ENCODE measurements at regions not wholly inside any gene's neighbourhood (a gene's known extent, or its start where the extent isn't known, plus 50 kb on each side); places are given as distances from the start of the nearest gene placed in this dataset.
"Not testable (repeated sequence)": the region's sequence is repeated elsewhere in the genome, so short reads cannot be mapped to it uniquely, and the experiment has no call there.

DNA sequence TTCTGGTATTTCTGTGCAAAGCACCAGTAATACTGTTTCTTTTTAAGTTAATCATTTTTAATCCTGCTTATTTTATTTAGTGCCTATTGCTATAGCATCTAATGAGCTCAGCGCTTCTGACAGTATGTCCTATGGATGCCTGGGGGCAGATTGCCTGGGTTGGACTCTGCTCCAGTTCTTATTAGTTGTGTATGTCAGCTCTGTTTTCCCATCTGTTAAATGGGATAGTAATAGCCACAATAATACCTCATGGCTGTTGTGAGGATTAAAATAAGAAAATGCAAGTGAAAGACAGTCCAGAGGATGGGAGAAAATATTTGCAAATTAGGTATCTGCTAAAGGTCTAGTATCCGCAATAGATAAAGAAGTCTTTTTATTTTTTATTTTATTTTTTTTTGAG, 87.0 kb downstream of the UTRN start:
- H3K9me3 ChIP-seq (ENCODE audit: control extremely low read depth in 1 of 3, control insufficient read depth in 2 of 3, insufficient read depth in 1 of 3, low read length in 2 of 3): peaks cover 0 to 12% (median 0%) of the 10 kb centered on the region in 3 donors
- H3K79me2 ChIP-seq (ENCODE audit: control insufficient read depth, insufficient read depth, low read length): peaks cover 99% of the 10 kb centered on the region
- no CpG with 5 or more reads among the region's 2 CpGs for WGBS (ENCODE audit: insufficient coverage)
- no peak for DNase-seq
- Mint-ChIP-seq H3K9me3 (ENCODE audit: insufficient read depth) (no peaks in the 10 kb centered on the region), H3K4me1 (peaks cover 31% of the 10 kb centered on the region), H3K27me3 (no peaks in the 10 kb centered on the region), H3K27ac (no peak overlapping the region), H3K4me3 (no peak overlapping the region)
- ATAC-seq (ENCODE audit: low read depth): no peak
- H3K36me3 ChIP-seq (replicated peaks in 1 of 2; ENCODE audit: control extremely low read depth in 1 of 2, control insufficient read depth in 1 of 2, extremely low read depth in 1 of 2, insufficient read depth in 2 of 2, low read length in 1 of 2): peaks cover 7 to 30% of the 10 kb centered on the region in 2 experiments
- no peaks in the 10 kb centered on the region for H3K27me3 ChIP-seq (replicated peaks in 1 of 4; ENCODE audit: control extremely low read depth in 1 of 4, control insufficient read depth in 3 of 4, insufficient read depth in 4 of 4, low read length in 3 of 4)
- ChIA-PET CTCF (no interaction called here), POLR2A (no interaction called here)
- no peak overlapping the region for H2AFZ ChIP-seq (ENCODE audit: insufficient read depth, low read depth, low read length, poor library complexity, severe bottlenecking)
- H3K9ac ChIP-seq (ENCODE audit: low read length): no peak overlapping the region
- no peak overlapping the region for H3K4me2 ChIP-seq (replicated peaks; ENCODE audit: low read depth, low read length, poor library complexity, severe bottlenecking)
- peaks cover 90% of the 10 kb centered on the region for H4K20me1 ChIP-seq (ENCODE audit: control insufficient read depth, insufficient read depth, low read length, poor library complexity, severe bottlenecking)
- TF ChIP-seq, protein P1, sequence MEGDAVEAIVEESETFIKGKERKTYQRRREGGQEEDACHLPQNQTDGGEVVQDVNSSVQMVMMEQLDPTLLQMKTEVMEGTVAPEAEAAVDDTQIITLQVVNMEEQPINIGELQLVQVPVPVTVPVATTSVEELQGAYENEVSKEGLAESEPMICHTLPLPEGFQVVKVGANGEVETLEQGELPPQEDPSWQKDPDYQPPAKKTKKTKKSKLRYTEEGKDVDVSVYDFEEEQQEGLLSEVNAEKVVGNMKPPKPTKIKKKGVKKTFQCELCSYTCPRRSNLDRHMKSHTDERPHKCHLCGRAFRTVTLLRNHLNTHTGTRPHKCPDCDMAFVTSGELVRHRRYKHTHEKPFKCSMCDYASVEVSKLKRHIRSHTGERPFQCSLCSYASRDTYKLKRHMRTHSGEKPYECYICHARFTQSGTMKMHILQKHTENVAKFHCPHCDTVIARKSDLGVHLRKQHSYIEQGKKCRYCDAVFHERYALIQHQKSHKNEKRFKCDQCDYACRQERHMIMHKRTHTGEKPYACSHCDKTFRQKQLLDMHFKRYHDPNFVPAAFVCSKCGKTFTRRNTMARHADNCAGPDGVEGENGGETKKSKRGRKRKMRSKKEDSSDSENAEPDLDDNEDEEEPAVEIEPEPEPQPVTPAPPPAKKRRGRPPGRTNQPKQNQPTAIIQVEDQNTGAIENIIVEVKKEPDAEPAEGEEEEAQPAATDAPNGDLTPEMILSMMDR (IDR thresholded peaks at IDR 0.05): no peak
- no peak for TF ChIP-seq EZH2 (IDR thresholded peaks at IDR 0.05; ENCODE audit: borderline replicate concordance, insufficient read depth, low read depth, low read length, poor library complexity, severe bottlenecking)
- intact Hi-C loops (cut with micrococcal nuclease): no loop called here
- no peak overlapping the region for H3K27ac ChIP-seq (ENCODE audit: low read length in 2 of 2)
- no peak overlapping the region for H3K4me3 ChIP-seq (ENCODE audit: control extremely low read depth in 1 of 5, extremely low read depth in 1 of 5, insufficient read depth in 1 of 5, low read depth in 2 of 5, low read length in 4 of 5)
- no peaks in the 10 kb centered on the region for H3K4me1 ChIP-seq (ENCODE audit: control insufficient read depth in 2 of 2, insufficient read depth in 2 of 2, low read length in 2 of 2)

DNA sequence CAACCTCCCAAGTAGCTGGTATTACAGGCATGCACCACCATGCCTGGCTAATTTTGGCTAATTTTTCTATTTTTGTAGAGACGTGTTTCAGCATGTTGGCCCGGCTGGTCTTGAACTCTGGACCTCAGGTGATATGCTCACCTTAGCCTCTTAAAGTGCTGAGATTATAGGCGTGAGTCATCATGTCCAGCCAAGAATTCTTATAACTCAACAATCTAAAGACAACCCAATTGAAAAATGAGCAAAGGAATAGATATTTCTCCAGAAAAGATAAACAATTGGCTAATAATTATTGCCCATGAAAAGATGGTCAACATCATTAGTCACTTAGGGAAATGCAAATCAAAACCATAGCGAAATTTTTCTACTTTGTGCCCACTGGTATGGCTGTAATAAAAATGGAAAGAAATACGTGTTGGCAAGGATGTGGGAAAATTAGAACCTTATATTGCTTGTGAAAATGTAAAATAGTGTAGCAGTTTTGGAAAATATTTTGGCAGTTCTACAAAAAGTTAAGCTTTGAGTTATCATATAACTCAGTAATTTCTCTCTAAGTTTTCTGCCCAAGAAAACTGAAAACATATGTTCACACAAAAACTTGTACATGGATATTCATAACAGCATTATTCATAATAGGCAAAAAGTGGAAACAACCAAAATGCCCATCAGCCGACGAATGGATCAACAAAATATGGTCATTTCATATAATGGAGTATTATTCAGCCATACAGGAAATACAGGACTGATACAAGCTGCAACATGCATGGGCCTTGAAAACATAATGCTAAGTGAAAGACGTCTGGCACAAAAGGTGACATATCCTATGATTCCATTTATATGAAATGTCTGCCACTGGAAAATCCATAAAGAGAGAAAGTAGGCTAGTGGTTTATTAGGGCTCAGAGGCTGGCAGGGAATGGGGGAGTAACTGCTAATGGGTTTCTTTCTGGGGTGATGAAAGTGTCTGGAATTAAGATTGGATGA, 87.8 kb downstream of the UTRN start:
- H3K4me1 Mint-ChIP-seq: peaks cover 37% of the 10 kb centered on the region
- intact Hi-C loops (cut with micrococcal nuclease): no loop called here
- no peaks in the 10 kb centered on the region for H3K9me3 Mint-ChIP-seq (ENCODE audit: insufficient read depth)
- Histone ChIP-seq H4K20me1 (ENCODE audit: control insufficient read depth, insufficient read depth, low read length, poor library complexity, severe bottlenecking) (peaks cover 92% of the 10 kb centered on the region), H2AFZ (ENCODE audit: insufficient read depth, low read depth, low read length, poor library complexity, severe bottlenecking) (no peak overlapping the region), H3K27ac (ENCODE audit: low read length in 2 of 2) (no peak overlapping the region), H3K9me3 (ENCODE audit: control extremely low read depth in 1 of 3, control insufficient read depth in 2 of 3, insufficient read depth in 1 of 3, low read length in 2 of 3) (peaks cover 0 to 12% (median 0%) of the 10 kb centered on the region in 3 donors), H3K9ac (ENCODE audit: low read length) (no peak overlapping the region), H3K27me3 (replicated peaks in 1 of 4; ENCODE audit: control extremely low read depth in 1 of 4, control insufficient read depth in 3 of 4, insufficient read depth in 4 of 4, low read length in 3 of 4) (no peaks in the 10 kb centered on the region), H3K4me2 (replicated peaks; ENCODE audit: low read depth, low read length, poor library complexity, severe bottlenecking) (no peak overlapping the region), H3K36me3 (replicated peaks in 1 of 2; ENCODE audit: control extremely low read depth in 1 of 2, control insufficient read depth in 1 of 2, extremely low read depth in 1 of 2, insufficient read depth in 2 of 2, low read length in 1 of 2) (peaks cover 7 to 30% of the 10 kb centered on the region in 2 experiments), H3K4me1 (ENCODE audit: control insufficient read depth in 2 of 2, insufficient read depth in 2 of 2, low read length in 2 of 2) (peaks cover 3 to 5% of the 10 kb centered on the region in 2 donors), H3K79me2 (ENCODE audit: control insufficient read depth, insufficient read depth, low read length) (peaks cover 100% of the 10 kb centered on the region), H3K4me3 (ENCODE audit: control extremely low read depth in 1 of 5, extremely low read depth in 1 of 5, insufficient read depth in 1 of 5, low read depth in 2 of 5, low read length in 4 of 5) (no peak overlapping the region)
- no peak overlapping the region for H3K27ac Mint-ChIP-seq
- no peak overlapping the region for H3K4me3 Mint-ChIP-seq
- no peak for TF ChIP-seq EZH2 (IDR thresholded peaks at IDR 0.05; ENCODE audit: borderline replicate concordance, insufficient read depth, low read depth, low read length, poor library complexity, severe bottlenecking)
- ChIA-PET POLR2A (interaction anchor here (0.6 kb wide), 1 partner anchor 9 kb away, joined by 3 read pairs; no protein-coding TSS in a partner anchor), CTCF (no interaction called here)
- no peak for ATAC-seq (ENCODE audit: low read depth)
- no peaks in the 10 kb centered on the region for H3K27me3 Mint-ChIP-seq
- 100% methylated on average over 2 of the region's 8 CpGs for WGBS (ENCODE audit: insufficient coverage)
- DNase-seq: no peak

- peaks cover 10 to 11% of the 10 kb centered on the region in 2 donors for H3K4me1 ChIP-seq (ENCODE audit: control insufficient read depth in 2 of 2, insufficient read depth in 2 of 2, low read length in 2 of 2)
- H3K9me3 Mint-ChIP-seq (ENCODE audit: insufficient read depth); ATAC-seq (ENCODE audit: low read depth): not testable (repeated sequence)
These were observed 89.4 kb downstream of the UTRN start for GRCh38 chr6:144374525-144374924.

More at GRCh38 chr6:144374525-144374924, 89.4 kb downstream of the UTRN start:
- H3K9ac ChIP-seq (ENCODE audit: low read length); H3K9me3 ChIP-seq (ENCODE audit: control extremely low read depth in 1 of 3, control insufficient read depth in 2 of 3, insufficient read depth in 1 of 3, low read length in 2 of 3); H2AFZ ChIP-seq (ENCODE audit: insufficient read depth, low read depth, low read length, poor library complexity, severe bottlenecking); DNase-seq; H3K27ac Mint-ChIP-seq; H3K27me3 Mint-ChIP-seq; H3K27ac ChIP-seq (ENCODE audit: low read length in 2 of 2); H3K27me3 ChIP-seq (replicated peaks in 1 of 4; ENCODE audit: control extremely low read depth in 1 of 4, control insufficient read depth in 3 of 4, insufficient read depth in 4 of 4, low read length in 3 of 4); H3K4me3 Mint-ChIP-seq; H3K4me3 ChIP-seq (ENCODE audit: control extremely low read depth in 1 of 5, extremely low read depth in 1 of 5, insufficient read depth in 1 of 5, low read depth in 2 of 5, low read length in 4 of 5); H3K4me2 ChIP-seq (replicated peaks; ENCODE audit: low read depth, low read length, poor library complexity, severe bottlenecking); POLR2A ChIA-PET; intact Hi-C loops (cut with micrococcal nuclease): not testable (repeated sequence)
- peaks cover 45% of the 10 kb centered on the region for H3K4me1 Mint-ChIP-seq
- peaks cover 91% of the 10 kb centered on the region for H4K20me1 ChIP-seq (ENCODE audit: control insufficient read depth, insufficient read depth, low read length, poor library complexity, severe bottlenecking)
- CTCF ChIA-PET: interaction anchor here (0.7 kb wide), 1 partner anchor 271 kb away, joined by 3 read pairs; no protein-coding TSS in a partner anchor
- peaks cover 100% of the 10 kb centered on the region for H3K79me2 ChIP-seq (ENCODE audit: control insufficient read depth, insufficient read depth, low read length)
- H3K36me3 ChIP-seq (replicated peaks in 1 of 2; ENCODE audit: control extremely low read depth in 1 of 2, control insufficient read depth in 1 of 2, extremely low read depth in 1 of 2, insufficient read depth in 2 of 2, low read length in 1 of 2): peaks cover 7 to 30% of the 10 kb centered on the region in 2 experiments
- 96% methylated on average over 7 of the region's 12 CpGs for WGBS (ENCODE audit: insufficient coverage)
